CD4-positive, alpha-beta T cell treated with Interleukin-4 for 4 hours (primary cell): ENCODE measurements at regions not wholly inside any gene's neighbourhood (a gene's known extent, or its start where the extent isn't known, plus 50 kb on each side); places are given as distances from the start of the nearest gene placed in this dataset.

ENCODE experiments used
- DNase-seq: peaks from one replicate; pipeline ENCODE4 v3.0.0-alpha.2; 2020

DNA sequence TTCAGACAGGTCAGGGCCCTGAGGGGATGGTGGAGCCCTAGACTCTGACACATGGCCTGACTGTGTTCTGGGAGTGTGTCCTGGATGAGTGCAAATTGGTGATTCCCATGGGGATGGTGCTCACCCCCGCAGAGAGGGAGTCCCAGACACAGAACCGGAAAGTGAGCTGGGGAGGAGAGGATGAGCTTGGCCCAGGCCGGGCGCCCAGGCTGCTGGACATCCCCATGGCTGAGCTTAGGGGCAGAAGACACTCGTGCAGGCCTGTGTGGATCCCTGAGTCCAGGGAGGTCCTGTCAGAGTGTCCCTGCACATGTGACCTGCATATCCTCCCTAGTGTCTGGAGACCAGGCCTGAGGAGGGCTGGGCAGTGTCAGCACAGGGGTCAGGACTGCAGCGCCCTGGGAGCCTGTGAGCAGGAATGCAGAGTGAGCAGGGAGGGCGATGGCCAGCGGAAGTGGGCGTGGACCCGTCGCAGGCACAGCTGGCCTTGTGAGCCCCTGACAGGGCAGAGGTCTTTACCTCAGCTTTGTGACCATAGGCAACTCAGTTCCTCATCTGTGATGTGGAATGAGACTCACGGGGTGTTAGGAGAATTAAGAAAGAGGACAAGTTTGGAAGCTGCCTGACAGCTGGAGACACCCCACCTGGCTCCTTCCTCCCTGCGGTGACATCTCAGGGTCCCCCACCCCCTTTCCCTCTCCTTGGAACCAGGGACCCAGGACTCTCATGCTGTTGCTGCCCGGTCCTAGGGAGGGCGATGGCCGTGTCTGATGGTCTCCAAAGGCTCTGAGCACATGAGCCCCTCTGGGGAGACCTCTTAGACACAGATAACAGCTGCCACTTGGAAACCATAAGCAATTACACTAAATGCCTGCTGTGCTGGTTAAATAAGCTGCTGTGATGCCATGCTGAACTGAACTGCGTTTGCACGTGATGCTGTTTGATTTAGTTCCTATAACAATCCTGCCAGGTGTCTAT is 62.6 kb upstream of the HS6ST1 start:
- DNase-seq, result no peak

DNA sequence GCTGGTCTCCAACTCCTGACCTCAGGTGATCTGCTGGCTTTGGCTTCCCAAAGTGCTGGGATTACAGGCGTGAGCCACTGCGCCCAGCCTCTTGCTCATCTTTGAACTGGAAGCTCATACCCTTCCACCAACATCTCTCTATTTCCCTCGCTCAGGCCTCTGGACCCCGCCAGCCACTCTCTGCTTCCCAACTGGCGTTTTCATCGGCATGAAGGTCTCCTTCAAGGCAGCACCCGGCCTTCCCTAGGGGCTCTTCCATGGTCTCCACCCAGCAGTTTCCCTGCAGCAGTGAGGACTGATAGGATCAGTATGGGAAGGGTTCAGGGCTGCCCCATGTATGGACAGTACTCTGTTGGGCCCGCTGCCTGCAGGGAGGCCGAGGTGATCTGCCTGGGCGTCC is 65.8 kb upstream of the HS6ST1 start:
- DNase-seq, result no peak

- no peak for DNase-seq
Measured at GRCh38 chr2:128384956-128385355, 66.3 kb upstream of the HS6ST1 start.

DNA sequence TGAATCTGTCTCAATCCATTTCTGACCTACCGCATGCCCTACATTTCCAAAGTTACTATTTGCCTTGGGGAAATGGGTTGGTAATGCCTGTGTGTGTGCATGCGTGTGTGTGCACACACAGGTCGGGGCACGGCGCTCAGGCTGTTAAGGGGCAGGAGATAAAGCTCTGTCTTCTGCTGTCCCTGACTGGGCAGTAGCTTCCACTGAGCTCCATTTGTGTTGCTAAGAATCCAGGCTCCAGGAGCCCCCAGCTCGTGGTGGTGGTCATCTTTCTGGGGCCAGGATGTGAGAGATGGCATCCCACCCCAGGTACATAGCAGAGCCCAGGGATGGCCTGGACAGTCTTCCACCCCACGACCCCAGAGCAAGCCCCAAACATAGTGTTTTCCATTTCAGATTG is 66.7 kb upstream of the HS6ST1 start:
- DNase-seq, result no peak

GRCh38 chr2:128386066-128386465 is 67.4 kb upstream of the HS6ST1 start:
- no peak for DNase-seq

DNA sequence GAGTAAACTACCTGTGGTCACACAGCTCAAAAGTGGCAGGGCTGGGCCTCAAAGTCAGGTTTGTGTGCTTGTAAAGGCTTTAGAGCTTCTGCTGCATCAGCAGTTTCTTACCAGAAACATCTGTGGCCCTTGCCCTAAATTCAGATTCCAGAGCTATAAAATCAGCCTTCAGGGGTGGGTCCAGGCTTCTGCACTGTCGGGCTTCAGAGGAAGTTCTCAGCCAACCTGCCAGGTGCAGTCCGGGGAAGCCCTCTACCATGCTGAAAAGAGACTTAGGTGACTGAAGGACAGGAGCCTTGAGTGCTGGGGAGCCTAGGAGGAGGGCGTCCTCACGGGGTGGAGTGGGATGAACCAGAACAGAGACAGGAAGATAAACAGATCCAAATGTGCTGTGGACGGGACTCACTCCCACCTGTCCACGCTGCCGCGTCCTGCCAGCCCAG is 69.9 kb upstream of the HS6ST1 start:
- DNase-seq, result no peak

DNA sequence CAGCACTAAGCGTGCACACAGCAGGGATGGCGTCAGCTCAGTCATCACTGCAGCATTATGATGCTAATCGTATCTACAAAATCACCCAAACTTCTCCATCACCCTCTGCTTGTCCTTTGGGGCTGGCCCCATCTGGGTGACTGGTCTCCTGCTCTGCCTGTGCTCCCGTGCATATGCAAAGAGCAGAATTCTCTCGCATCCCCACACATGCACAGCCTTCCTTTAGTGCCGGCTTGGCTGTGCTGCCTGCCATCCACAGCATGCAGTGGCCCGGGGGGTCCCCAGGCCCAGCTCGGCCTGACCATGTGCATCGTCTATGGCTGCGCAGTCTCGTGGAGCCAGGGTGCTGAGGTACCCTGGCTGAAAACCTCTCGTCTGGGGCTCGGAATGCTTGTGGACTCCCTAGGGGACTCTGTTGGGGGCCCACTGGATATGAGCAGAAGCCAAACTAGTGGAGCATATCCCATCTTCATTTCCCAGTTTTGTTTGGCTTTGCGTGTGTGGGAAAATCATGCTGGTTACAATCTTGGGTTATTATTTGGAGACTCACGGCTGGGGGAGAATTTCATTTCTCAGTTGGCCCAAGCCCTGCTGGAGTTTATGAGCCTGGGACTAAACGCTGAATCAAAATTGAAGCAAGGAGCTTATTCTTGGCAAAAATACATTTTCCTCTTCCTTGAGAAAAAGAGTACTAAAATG is 70.9 kb upstream of the HS6ST1 start:
- DNase-seq, result no peak

DNA sequence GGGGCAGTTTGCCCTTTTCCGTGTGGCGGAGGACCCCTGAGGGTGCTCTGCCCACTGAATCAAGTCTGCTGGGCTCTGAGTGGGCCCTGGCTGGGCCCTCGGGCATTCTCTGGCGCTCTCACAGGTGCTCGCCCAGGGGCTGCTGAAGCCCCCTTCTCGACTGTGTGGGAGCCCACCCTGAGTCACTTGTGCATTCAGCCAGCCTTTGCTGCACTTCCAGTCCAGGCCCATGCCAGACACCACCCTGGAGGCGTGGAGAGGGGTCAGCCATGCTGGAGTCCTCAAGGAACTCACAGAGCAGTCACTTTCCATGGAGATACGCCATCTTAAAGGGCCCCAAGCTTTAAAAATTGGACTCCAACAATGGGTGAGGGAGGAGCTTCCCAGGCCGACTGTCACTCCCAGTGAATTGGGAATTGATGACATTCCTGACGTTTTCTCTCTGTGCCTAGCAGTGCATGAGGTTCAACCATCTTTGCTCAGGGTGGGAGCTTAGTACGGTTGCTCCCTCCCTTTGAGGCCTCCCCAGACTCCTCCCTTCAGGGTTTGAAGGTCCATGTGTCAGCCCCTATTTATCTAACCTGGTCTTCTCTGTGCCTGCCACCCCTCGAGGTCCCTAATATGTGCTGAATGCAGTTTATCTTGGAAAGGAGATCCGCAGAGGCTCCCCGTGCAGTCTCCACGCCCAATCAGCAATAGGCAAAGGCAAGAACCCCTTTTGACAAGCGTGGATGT is 71.8 kb upstream of the HS6ST1 start:
- no peak for DNase-seq

GRCh38 chr2:128390991-128391630 is 72.4 kb upstream of the HS6ST1 start:
- no peak for DNase-seq

GRCh38 chr2:128391679-128392078 is 73.0 kb upstream of the HS6ST1 start:
- no peak for DNase-seq

DNA sequence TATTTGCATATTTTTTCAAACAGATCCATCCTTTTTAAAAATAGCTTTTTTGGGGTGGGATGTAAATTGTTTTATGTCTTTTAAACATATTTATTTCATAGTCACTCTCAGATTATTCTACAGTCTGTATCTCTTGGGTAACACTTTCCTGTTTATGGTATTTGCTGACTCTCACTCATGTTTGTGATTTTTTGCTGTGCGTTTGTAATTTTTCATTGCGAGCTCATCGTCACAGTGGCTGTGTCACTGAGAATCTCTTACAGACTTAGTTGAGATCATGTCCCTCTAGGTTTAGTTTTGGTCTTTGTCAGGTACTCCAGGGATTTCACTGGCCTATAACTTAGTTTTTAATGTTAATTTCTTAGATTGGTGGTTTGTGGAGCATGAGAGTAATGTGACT is 73.5 kb upstream of the HS6ST1 start:
- no peak for DNase-seq

DNA sequence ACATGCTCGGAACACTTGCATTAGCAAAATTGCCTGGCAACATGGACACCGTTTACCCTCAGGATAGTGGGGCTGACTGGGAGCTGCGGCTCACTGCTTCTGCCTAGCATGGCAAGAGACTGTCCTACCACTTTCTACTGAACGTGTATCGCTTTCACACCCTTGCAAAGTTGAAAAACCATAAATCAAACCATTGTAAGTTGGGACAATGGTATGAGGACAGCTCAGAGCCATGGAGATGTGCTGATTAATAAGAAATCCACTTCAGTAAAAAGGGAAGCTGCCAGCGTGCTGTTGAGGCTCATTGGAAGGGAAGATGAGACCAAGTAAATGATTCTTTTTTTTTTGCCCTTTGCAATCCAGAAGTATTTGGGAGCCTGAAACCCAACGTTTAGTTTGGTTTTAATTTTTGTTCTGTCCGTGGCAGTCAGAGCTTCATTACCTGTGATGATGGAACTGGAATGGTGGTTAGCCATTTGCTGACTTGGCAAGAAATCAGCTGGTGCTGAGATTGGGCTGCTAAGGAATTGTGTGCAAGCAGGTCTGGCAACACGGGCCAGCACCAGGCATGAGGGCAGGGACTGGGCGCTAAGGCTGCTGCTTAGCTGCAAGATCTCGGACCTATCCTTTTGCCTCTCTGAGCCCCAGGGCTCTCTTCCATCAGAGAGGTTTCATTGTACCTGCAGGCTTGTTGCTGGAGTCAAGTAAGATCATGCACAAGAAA is 75.5 kb upstream of the HS6ST1 start:
- no peak for DNase-seq

DNA sequence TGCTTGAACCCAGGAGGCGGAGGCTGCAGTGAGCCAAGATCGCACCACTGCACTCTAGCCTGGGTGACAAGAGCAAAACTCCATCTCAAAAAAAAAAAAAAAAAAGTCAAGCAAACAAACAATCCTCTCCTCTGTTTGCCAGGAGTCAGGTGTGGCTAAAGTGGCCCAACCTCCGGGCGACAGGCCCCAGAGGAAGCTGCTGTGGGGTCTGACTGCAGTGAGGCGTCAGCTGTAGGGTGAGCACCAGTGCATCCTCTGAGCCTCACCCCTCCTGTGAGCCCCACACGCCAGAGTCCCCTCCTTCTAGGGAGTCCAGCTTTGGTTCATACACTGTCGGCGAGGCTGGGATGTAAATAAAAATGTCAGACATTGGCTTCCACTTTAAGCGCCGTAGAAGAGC is 76.5 kb upstream of the HS6ST1 start:
- no peak for DNase-seq

GRCh38 chr2:128395640-128396499 is 77.2 kb upstream of the HS6ST1 start:
- no peak for DNase-seq

- DNase-seq, result no peak
Measured at GRCh38 chr2:128396500-128396891, 77.8 kb upstream of the HS6ST1 start.

DNA sequence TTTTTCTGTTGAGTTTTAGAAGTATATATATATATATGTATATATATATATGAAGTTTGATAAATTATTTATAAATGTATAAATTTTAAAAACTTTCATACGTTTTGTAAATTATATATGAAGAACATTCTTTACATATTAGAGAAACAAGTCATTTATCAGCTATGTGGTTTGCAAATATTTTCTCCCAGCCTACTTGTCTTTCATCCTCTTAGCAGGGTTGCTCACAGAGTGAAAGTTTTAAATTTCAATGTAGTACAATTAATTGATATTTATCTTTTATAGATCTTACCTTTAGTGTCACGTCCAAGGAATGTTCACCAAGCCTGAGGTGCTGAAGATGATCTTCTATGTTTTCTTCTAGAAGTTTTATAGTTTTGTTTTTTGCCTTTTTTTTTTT is 78.3 kb upstream of the HS6ST1 start:
- no peak for DNase-seq

- no peak for DNase-seq
Measured at GRCh38 chr2:128399256-128399655, 80.6 kb upstream of the HS6ST1 start.

DNA sequence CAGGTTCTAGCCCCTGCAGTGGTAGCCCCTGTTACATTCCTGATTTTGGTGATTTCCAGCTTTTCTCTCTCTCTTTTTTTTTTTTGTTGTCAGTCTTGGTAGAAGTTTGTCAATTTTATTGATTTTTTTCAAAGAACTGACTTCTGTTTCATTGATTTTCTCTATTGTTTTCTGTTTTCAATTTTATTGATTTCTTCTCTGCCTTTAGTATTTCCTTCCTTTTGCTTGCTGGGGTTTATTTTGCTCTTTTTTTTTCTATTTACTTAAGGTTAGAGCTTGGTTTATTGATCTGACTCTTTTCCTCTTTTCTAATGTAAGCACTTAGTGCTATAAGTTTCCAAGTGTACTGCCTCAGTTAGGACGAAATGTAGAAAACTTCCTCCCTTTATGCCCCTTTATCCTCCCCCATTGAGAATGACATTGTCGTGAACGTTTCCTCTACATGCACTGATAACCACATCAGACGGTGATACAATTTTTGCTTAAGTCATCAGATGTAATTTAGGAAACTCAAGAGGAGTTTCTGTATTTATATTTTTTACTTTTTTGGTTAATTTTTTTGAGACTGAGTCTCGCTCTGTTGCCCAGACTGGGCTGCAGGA is 81.1 kb upstream of the HS6ST1 start:
- DNase-seq, result no peak

DNA sequence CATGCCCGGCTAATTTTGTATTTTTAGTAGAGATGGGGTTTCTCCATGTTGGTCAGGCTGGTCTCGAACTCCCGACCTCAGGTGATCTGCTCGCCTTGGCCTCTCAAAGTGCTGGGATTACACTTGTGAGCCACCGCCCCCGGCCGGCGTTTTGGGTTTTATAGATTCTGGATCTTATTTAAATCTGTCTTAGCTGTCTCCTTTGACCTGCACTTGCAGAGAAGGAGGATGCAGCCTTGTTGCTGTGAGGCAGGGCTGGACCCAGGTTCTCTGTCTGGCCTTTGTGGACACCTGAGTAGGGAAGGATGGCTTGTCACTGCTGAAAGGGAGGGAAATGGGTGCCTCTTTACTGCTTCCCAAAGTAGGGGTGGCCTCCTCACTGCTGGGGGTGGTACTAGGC is 83.0 kb upstream of the HS6ST1 start:
- no peak for DNase-seq

DNA sequence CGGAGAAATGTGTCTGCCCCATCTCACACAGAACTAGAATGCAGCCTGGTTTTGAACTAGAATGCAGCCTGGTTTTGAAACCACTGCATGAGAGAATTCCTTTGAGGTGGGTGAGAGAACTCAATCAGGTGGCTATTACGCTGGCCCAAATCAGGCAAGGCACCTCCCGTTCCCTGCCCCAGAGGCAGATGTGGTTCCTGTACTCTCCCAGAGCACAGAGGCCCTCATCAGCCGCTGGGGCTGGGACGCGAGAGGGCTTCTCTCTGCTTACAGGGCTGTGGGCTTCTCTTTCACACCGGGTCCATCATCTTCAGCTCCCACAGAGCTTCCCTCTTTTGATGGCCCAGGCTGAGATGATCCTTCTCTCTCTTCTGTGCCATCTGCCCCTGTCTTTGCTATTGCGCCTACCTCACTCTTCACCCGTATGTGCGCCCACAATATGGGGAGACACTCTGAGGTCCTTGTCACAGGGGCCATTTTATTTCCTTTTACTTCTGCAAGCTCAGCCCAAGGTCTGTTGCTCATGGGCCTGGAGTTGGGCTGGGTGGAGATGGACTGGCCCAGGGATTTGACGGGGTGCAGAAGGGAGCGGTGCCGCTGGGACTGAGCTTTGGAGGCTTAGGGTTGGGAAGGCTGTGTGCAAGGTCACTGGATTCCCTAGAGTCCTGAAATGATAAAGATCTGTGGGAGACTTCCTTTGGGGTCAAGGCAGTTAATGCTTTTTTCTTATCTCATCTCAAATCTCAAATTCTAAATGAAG is 84.4 kb upstream of the HS6ST1 start:
- DNase-seq, result no peak
